Tibial nerve (tissue), 4 donors: ENCODE measurements at regions not wholly inside any gene's neighbourhood (a gene's known extent, or its start where the extent isn't known, plus 50 kb on each side); places are given as distances from the start of the nearest gene placed in this dataset.
"Not testable (repeated sequence)": the region's sequence is repeated elsewhere in the genome, so short reads cannot be mapped to it uniquely, and the experiment has no call there.

Source experiments
- CTCF ChIP-seq, 5 experiments: fragments of 200-600 bp in 3 of 5; fragments of 450-650 bp in 2 of 5; sonication (generic) in 3 of 5; IDR thresholded peaks; one replicate each; pipeline ENCODE4 v1.5.1; 2016 to 2019; ENCODE audit warnings: antibody characterized with exemption in 5 of 5, mild to moderate bottlenecking in 3 of 5, moderate library complexity in 2 of 5
- EP300 ChIP-seq, 2 donors: sonication (generic); formaldehyde crosslinking; IDR thresholded peaks; one replicate each; pipeline ENCODE4 v1.6.1; 2017; ENCODE audit warnings: antibody characterized with exemption in 2 of 2, mild to moderate bottlenecking in 1 of 2
- POLR2A ChIP-seq, 2 donors: fragments of 450-650 bp; IDR thresholded peaks; one replicate each; pipeline ENCODE4 v1.6.1; 2017; ENCODE audit warnings: antibody characterized with exemption in 2 of 2, mild to moderate bottlenecking in 2 of 2, moderate library complexity in 2 of 2

GRCh38 chr1:149352205-149352604 is 122.6 kb upstream of the NBPF19 start:
- TF ChIP-seq CTCF, POLR2A, EP300 (IDR thresholded peaks at IDR 0.05): not testable (repeated sequence)
